IPS DF 6.9 (cell line): ENCODE measurements at regions not wholly inside any gene's neighbourhood (a gene's known extent, or its start where the extent isn't known, plus 50 kb on each side); places are given as distances from the start of the nearest gene placed in this dataset.
"Not testable (repeated sequence)": the region's sequence is repeated elsewhere in the genome, so short reads cannot be mapped to it uniquely, and the experiment has no call there.

Experiments used
- DNase-seq: peaks from one replicate; pipeline ENCODE4 v3.0.0-alpha.2; 2013; ENCODE audit warnings: low read depth, low spot score
- H3K27ac ChIP-seq: one replicate; pipeline ENCODE4 v1.5.1; 2013; ENCODE audit warnings: low read length, control low read depth
- H3K27me3 ChIP-seq: 2 replicates; pipeline ENCODE4 v1.6.1; 2013; ENCODE audit warnings: mild to moderate bottlenecking, low read length; ENCODE audit not compliant: control insufficient read depth, insufficient read depth
- H3K36me3 ChIP-seq: 2 replicates; pipeline ENCODE4 v1.6.1; 2013; ENCODE audit warnings: low read length; ENCODE audit not compliant: control insufficient read depth, insufficient read depth
- H3K4me1 ChIP-seq: 2 replicates; pipeline ENCODE4 v1.6.1; 2013; ENCODE audit warnings: low read length; ENCODE audit not compliant: control insufficient read depth, insufficient read depth
- H3K4me3 ChIP-seq: 2 replicates; pipeline ENCODE4 v1.5.1; 2013; ENCODE audit warnings: mild to moderate bottlenecking, low read length
- H3K9me3 ChIP-seq: 2 replicates; pipeline ENCODE4 v1.6.1; 2013; ENCODE audit warnings: low read length, inconsistent platforms; ENCODE audit not compliant: control insufficient read depth, insufficient read depth
- WGBS: extraction: QIAGEN DNeasy Blood & Tissue Kit; methylation state at CpG from one replicate; pipeline ENCODE4 v1.1.7; 2013; ENCODE audit warnings: mixed read lengths, missing lambda C conversion rate; ENCODE audit not compliant: insufficient read length, insufficient coverage; 5-methylcytosine and 5-hydroxymethylcytosine counted together

DNA sequence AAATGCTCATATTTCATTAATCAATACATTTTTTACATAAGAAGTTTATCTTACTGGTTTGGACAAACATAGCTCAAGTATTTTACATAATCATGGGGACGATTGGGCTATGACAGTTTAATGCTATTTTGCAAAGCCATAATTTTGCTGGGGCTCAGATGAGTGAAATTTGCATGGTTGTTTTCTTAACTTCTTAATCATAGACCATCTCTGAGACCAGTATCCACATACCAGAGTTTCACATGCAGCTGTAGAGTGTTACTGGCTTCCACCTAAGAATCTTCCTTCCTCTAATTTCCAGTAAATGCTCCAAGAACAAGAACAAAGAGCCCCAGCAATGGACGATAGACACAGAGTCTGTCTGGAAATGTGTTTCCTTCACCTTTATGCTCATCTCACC, 303.0 kb upstream of the TMEM132C start:
- no peak for DNase-seq
- Histone ChIP-seq H3K27me3 (no peaks in the 10 kb centered on the region), H3K27ac (no peak overlapping the region), H3K36me3 (no peaks in the 10 kb centered on the region), H3K4me3 (no peak overlapping the region), H3K4me1 (no peaks in the 10 kb centered on the region), H3K9me3 (peaks cover 13% of the 10 kb centered on the region)
- no CpG with 5 or more reads among the region's 2 CpGs for WGBS

DNA sequence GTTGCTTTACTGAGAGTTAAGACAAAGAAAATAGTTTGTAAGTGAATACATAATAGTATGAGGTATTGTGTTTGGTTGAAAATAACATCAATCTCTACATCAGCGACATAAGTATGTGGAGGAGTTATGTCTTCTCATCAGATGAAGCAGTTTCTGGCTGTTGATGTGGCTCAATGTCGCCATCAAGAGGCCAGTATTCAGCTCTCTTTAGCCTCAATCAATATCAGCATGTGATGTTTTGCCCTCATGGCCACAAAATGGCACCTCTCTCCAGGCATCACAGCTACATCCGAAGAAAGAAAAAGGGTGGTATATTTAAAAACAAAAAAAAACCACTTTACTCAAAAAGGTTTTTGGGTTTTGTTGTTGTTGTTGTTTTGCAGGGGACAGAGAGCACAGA, 302.3 kb upstream of the TMEM132C start:
- Histone ChIP-seq H3K4me1 (no peaks in the 10 kb centered on the region), H3K27ac (no peak overlapping the region), H3K27me3 (no peaks in the 10 kb centered on the region), H3K4me3 (no peak overlapping the region), H3K36me3 (no peaks in the 10 kb centered on the region), H3K9me3 (peaks cover 9% of the 10 kb centered on the region)
- DNase-seq = no peak
- WGBS = no CpG with 5 or more reads among the region's 3 CpGs

DNA sequence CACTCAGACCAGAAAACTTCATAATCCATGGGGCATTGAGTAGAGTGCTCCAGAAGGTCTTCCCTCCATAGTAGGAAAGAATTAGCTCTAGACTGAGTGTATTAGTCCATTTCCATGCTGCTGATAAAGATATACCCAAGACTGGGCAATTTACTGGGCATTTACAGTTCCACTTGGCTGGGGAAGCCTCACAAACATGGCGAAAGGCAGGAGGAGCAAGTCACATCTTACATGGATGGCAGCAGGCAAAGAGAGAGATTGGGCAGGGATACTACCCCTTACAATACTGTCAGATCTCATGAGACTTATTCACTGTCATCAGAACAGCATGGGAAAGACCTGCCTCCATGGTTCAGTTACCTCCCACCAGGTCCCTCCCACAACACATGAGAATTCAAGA, 300.6 kb upstream of the TMEM132C start:
- H3K27ac ChIP-seq = no peak overlapping the region
- WGBS = no CpG with 5 or more reads among the region's 1 CpG
- no peaks in the 10 kb centered on the region for H3K36me3 ChIP-seq
- peaks cover 6% of the 10 kb centered on the region for H3K9me3 ChIP-seq
- H3K4me3 ChIP-seq = no peak overlapping the region
- no peaks in the 10 kb centered on the region for H3K27me3 ChIP-seq
- no peaks in the 10 kb centered on the region for H3K4me1 ChIP-seq
- no peak for DNase-seq

DNA sequence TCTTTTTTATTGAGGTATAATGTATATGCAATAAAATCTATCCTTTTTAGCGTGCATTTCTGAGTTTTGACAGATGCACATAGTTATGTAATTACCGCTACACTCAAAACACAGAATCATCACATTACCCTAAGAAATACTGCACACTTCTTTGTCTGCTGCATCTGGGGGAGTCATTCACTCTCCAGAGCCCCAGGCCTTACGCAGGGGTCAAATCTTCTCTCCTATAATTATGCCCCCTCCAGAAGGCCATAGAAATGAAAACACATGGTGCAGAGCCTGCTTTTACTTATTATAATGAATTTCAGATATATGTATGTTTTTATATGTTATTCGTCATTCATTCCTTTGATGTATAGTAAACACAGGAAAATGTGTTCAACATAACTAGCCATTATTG, 296.5 kb upstream of the TMEM132C start:
- no peaks in the 10 kb centered on the region for H3K27me3 ChIP-seq
- no CpG with 5 or more reads among the region's 4 CpGs for WGBS
- peaks cover 7% of the 10 kb centered on the region for H3K9me3 ChIP-seq
- no peaks in the 10 kb centered on the region for H3K36me3 ChIP-seq
- H3K4me1 ChIP-seq = no peaks in the 10 kb centered on the region
- no peak for DNase-seq
- no peak overlapping the region for H3K27ac ChIP-seq
- H3K4me3 ChIP-seq = no peak overlapping the region

DNA sequence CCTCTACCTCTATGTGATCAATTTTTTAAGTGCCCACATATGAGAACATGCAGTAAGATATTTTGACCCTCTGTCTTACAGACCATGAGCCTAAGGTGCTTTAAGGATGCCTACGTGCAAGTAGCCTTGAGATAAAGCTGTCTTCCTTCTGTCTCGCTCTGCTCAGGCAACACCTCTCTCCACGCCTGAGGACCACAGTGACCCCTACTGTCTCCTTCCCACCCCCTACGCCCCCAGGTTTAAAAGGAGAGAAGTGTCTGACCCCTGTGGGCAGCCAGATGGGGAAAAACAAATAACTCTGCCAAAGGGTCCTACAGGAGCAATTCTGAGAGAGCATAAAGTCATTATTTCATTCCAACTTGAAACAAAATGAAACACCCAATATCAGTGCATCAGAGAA, 286.4 kb upstream of the TMEM132C start:
- WGBS = no CpG with 5 or more reads among the region's 4 CpGs
- Histone ChIP-seq H3K4me1 (no peaks in the 10 kb centered on the region), H3K27me3 (no peaks in the 10 kb centered on the region), H3K4me3 (no peak overlapping the region), H3K27ac (no peak overlapping the region), H3K36me3 (no peaks in the 10 kb centered on the region), H3K9me3 (peaks cover 14% of the 10 kb centered on the region)
- no peak for DNase-seq

DNA sequence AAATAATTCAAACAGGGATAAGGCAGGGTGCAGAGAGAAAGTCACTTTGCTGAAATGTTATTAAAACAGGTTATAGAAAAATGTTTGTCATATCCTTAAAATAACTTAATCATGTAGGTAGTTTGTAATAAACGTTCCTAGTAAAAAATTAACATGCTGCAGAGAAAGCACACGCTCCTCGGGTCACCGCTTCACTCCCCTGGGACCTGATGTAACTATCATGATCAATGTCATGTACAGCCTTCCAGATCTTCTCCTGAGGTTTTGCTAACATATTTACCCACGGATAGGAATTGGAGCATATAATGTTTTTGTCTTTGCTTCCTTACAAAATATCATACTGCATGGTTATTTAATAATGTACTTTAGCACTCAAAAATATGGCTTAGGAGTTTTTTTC, 285.1 kb upstream of the TMEM132C start:
- Histone ChIP-seq H3K4me3 (no peak overlapping the region), H3K4me1 (no peaks in the 10 kb centered on the region), H3K27me3 (no peaks in the 10 kb centered on the region), H3K9me3 (peaks cover 15% of the 10 kb centered on the region), H3K36me3 (no peaks in the 10 kb centered on the region), H3K27ac (no peak overlapping the region)
- DNase-seq = no peak
- no CpG with 5 or more reads among the region's 5 CpGs for WGBS

DNA sequence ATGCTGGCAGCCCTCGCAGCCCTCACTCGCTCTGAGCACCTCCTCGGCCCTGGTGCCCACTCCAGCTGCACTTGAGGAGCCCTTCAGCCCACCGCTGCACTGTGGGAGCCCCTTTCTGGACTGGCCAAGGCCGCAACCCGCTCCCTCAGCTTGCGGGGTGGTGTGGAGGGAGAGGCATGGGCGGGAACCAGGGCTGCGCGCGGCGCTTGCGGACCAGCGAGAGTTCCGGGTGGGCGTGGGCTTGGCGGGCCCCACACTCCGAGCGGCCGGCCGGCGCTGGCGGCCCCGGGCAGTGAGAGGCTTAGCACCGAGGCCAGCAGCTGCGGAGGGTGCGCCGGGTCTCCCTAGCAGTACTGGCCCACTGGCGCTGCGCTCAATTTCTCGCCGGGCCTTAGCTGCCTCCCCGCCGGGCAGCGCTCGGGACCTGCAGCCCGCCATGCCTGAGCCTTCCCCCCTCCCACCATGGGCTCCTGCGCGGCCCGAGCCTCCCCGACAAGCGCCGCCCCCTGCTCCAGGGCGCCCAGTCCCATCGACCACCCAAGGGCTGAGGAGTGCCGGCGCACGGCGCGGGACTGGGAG, 283.7 kb upstream of the TMEM132C start:
- WGBS = no CpG with 5 or more reads among the region's 50 CpGs
- DNase-seq, H3K27me3 ChIP-seq, H3K4me1 ChIP-seq, H3K36me3 ChIP-seq, H3K27ac ChIP-seq, H3K4me3 ChIP-seq, H3K9me3 ChIP-seq: not testable (repeated sequence)

DNA sequence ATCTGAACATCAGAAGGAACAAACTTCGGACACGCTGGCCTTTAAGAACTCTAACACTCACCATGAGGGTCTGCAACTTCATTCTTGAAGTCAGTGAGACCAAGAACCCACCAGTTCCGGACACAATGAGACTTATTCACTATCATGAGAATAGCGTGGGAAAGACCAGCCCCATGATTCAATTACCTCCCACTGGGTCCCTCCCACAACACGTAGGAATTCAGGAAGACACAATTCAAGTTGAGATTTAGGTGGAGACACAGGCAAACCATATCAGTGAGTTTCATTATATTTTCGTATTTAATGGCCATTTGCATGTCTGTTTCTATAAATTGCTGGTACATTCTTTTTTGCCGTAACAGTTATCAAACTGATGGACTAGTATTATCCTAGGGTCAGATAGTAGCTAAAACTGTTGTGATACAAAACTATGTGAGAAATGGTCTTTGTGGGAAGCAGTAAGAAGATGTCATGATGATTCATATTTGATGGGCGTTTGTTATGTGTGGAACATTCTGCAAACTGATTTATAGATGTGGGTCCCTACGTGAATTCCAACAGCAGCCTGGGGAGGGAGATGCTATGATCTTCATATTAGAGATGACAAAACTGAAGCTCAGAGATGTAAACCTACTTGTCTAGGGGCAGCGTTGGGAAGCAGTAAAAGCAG, 282.4 kb upstream of the TMEM132C start:
- WGBS = no CpG with 5 or more reads among the region's 10 CpGs
- Histone ChIP-seq H3K27ac (no peak overlapping the region), H3K4me1 (no peaks in the 10 kb centered on the region), H3K4me3 (no peak overlapping the region), H3K36me3 (no peaks in the 10 kb centered on the region), H3K27me3 (no peaks in the 10 kb centered on the region), H3K9me3 (peaks cover 8% of the 10 kb centered on the region)
- DNase-seq = no peak

DNA sequence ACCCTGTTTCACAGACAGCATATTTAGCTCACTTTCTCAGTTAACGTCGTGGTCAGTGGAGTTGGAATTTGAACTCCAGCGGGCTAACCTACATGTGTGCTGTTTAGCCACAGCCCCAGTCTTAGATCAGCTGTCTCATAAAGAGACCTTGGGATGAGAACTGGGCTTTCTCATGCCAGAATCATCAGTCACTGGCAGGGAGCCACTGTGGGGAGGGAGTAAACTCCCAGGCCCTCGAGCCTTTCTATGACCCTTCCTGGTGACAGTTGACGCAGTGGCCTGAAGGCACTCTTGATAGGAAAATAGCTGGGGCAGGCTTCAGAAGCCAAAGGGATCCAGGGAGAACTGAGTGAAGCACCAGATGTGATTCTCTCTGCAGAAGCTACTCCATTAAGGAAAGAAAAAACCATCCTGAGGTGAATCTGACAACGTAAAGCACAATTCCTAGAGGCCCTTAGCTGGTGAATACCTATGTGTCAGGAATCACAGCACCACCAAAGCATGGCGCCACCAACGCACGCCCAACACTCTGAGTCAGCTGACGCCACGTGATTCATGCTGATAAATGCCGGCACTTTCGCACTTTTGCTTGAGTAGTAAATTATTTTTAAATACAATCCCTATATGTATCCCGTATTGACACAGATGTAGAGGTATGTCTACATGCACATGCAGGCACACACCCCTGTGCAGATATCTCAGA, 279.6 kb upstream of the TMEM132C start:
- Histone ChIP-seq H3K27me3 (no peaks in the 10 kb centered on the region), H3K27ac (no peak overlapping the region), H3K9me3 (peaks cover 16% of the 10 kb centered on the region), H3K36me3 (no peaks in the 10 kb centered on the region), H3K4me1 (no peaks in the 10 kb centered on the region), H3K4me3 (no peak overlapping the region)
- no CpG with 5 or more reads among the region's 14 CpGs for WGBS
- no peak for DNase-seq

DNA sequence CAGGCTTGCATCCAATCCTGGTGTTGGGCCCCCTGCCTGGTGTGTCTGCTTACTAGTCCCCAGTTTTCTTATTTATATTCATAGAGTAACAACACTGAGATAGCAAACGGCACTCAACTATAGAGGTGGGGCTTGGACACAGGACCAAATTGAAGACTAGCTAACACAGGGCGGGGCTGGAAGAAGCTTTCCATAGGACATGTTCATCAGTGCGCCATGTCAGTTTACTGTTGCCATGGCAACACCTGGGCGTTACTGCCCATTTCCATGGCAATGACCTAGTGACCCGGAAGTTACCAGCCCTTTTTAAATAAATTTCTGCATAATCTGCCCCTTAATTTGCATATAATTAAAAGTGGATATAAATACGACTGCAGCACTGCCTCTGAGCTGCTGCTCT, 275.5 kb upstream of the TMEM132C start:
- H3K4me1 ChIP-seq = no peaks in the 10 kb centered on the region
- no CpG with 5 or more reads among the region's 6 CpGs for WGBS
- H3K27ac ChIP-seq = no peak overlapping the region
- no peak overlapping the region for H3K4me3 ChIP-seq
- peaks cover 14% of the 10 kb centered on the region for H3K9me3 ChIP-seq
- H3K27me3 ChIP-seq = no peaks in the 10 kb centered on the region
- H3K36me3 ChIP-seq = no peaks in the 10 kb centered on the region
- DNase-seq = no peak
